ENCODE measurements at regions not wholly inside any gene's neighbourhood (a gene's known extent, or its start where the extent isn't known, plus 50 kb on each side); places are given as distances from the start of the nearest gene placed in this dataset.

DNA sequence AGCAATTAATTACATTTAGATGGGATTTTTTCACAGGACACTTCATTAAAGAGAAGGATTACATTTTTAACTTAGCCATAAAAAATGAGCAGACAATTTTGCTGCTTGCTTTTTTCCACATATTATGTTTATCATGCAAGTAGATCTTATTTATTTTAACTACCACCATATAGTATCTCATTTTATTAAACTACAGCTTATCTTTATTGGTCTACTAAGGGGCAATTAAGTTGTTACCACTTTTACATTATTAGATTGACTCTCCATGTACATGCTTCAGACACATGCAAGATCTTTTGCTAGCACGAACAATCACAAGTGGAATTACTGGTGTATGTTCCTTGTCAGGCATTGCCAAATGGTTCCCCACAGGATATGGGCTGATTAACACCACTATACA, 99.8 kb upstream of the NFIA start:
- no peak for TF ChIP-seq POLR2A (IDR thresholded peaks at IDR 0.05)
- TF ChIP-seq CTCF (IDR thresholded peaks at IDR 0.05): no peak
- no peak for TF ChIP-seq EP300 (IDR thresholded peaks at IDR 0.05)
- TF ChIP-seq POLR2AphosphoS5 (IDR thresholded peaks at IDR 0.05): no peak

Data from suprapubic skin (tissue), 4 donors.